Activated T-helper 2 cell treated with anti-CD3 and anti-CD28 coated beads, Interferon-gamma antibody, Interleukin-2, Interleukin-4, amounts not matched to agents 10 μg/mL and 5 μg/mL and 100 μg/mL, durations not matched to agents 14 hours and 24 hours and 36 hours (primary cell): ENCODE measurements at regions not wholly inside any gene's neighbourhood (a gene's known extent, or its start where the extent isn't known, plus 50 kb on each side); places are given as distances from the start of the nearest gene placed in this dataset.
"Not testable (repeated sequence)": the region's sequence is repeated elsewhere in the genome, so short reads cannot be mapped to it uniquely, and the experiment has no call there.

Experiments used
- DNase-seq: peaks from one replicate; pipeline ENCODE4 v3.0.0; 2021; ENCODE audit warnings: low spot score
- H3K27ac Mint-ChIP-seq: one replicate; pipeline ENCODE4 v1.8.0; 2021; ENCODE audit warnings: mixed read lengths
- H3K27me3 Mint-ChIP-seq: one replicate; pipeline ENCODE4 v1.8.0; 2021; ENCODE audit warnings: low read depth, mixed read lengths
- H3K36me3 Mint-ChIP-seq: one replicate; pipeline ENCODE4 v1.8.0; 2021; ENCODE audit warnings: low read depth, mixed read lengths
- H3K4me1 Mint-ChIP-seq: one replicate; pipeline ENCODE4 v1.8.0; 2021; ENCODE audit warnings: low read depth, mixed read lengths
- H3K4me3 Mint-ChIP-seq: one replicate; pipeline ENCODE4 v1.8.0; 2021; ENCODE audit warnings: low read depth, mild to moderate bottlenecking, moderate library complexity, mixed read lengths
- H3K9me3 Mint-ChIP-seq: one replicate; pipeline ENCODE4 v1.8.0; 2021; ENCODE audit warnings: mixed read lengths
- intact Hi-C: fragments of 100-400 bp; cut with micrococcal nuclease; formaldehyde crosslinking; loops from one replicate; pipeline ENCODE4 v1.15.1; 2023

DNA sequence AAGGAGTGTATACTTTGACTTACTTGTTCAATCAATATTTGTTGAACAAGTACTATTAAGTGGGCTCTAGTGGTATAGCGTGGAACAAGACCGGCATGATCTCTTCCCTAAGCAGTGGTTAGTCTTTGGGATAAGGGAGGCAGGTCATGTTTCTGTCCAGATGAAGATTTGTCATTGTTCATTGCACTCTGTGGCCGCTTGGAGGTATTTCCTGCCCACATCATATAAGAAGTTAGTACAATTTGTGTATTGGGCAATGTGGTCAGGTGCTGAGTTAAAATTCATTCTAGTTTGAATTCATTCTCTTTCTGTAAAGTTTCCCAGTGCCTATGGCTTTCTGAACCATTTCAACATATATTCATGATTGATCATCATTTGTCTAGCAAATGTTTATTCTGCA is 101.1 kb upstream of the SHISA3 start:
- no peak overlapping the region for H3K4me3 Mint-ChIP-seq
- no peaks in the 10 kb centered on the region for H3K36me3 Mint-ChIP-seq
- intact Hi-C loops = no loop called here
- H3K27me3 Mint-ChIP-seq = peaks cover 4% of the 10 kb centered on the region
- no peak for DNase-seq
- H3K4me1 Mint-ChIP-seq = no peaks in the 10 kb centered on the region
- no peak overlapping the region for H3K27ac Mint-ChIP-seq
- H3K9me3 Mint-ChIP-seq = no peaks in the 10 kb centered on the region

DNA sequence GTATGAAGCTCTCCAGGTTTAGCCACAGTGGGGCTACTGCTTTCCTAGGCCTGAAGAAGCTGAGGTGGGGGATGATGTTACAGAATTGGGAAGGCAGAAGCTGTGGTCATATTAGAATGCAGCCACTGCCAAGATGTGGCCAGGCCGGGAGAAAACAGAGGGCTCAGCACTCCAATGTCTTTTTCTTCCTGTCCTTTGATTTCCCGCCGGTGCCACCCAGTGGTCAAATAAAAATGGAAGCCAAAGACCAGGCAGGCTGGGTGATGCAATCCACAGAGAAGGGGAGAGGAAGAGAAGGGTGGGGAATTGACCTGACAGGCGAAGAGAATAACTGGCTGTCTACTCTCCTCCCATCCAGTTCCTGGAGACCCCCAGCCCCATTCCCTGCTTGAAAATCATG is 94.9 kb upstream of the SHISA3 start:
- no peaks in the 10 kb centered on the region for H3K36me3 Mint-ChIP-seq
- no peaks in the 10 kb centered on the region for H3K4me1 Mint-ChIP-seq
- H3K27me3 Mint-ChIP-seq = peaks cover 3% of the 10 kb centered on the region
- H3K9me3 Mint-ChIP-seq = no peaks in the 10 kb centered on the region
- intact Hi-C loops = no loop called here
- H3K27ac Mint-ChIP-seq = no peak overlapping the region
- no peak for DNase-seq
- H3K4me3 Mint-ChIP-seq = no peak overlapping the region

DNA sequence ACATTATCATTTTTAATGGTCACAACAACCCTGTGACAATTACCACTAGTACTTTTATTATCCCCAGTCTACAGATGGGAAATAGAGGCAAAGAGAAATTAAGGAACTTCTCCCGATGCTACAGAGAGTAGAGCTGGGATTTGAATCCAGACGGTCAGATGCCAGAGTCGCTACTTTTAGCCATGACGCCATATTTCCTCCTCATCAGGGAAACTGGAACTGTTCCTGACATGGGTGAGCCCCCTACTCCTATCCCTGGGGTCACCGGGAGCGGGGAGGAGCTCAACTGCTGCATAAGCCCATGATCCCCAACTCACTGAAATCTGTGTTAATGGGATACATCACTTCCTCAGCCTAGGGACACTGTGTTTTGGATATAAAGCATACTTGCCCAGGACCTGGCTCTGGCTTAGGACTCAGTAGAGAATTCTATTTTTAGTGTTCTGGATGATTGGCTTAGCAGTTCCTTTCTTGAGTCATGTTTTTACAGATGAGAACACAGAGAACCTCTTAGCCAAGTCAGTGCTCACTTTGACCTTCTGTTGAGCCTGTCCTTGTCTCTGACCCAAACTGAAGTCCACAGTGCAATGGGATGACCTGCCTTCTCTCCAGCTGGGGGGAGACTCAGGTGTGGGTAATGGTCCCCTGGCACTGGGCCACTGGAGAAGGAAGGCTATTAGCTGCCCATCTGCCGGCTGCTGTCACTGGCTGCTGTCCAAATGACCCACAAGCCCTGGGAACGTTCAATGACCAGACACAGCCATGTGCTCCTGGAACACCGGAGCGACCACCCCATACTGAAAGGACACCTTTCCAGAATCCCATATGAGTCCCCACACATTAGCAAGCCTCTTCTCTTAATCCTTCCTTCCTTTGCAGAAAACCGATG is 90.8 kb upstream of the SHISA3 start:
- no peak overlapping the region for H3K4me3 Mint-ChIP-seq
- no peak overlapping the region for H3K27ac Mint-ChIP-seq
- no peaks in the 10 kb centered on the region for H3K36me3 Mint-ChIP-seq
- H3K9me3 Mint-ChIP-seq = no peaks in the 10 kb centered on the region
- intact Hi-C loops = no loop called here
- H3K4me1 Mint-ChIP-seq = no peaks in the 10 kb centered on the region
- no peak for DNase-seq
- H3K27me3 Mint-ChIP-seq = peaks cover 1% of the 10 kb centered on the region

- Mint-ChIP-seq H3K9me3 (no peaks in the 10 kb centered on the region), H3K4me1 (no peaks in the 10 kb centered on the region), H3K36me3 (no peaks in the 10 kb centered on the region), H3K27ac (no peak overlapping the region), H3K27me3 (no peaks in the 10 kb centered on the region), H3K4me3 (no peak overlapping the region)
- DNase-seq = no peak
- intact Hi-C loops = no loop called here
Observed at GRCh38 chr4:42308247-42308646, 89.0 kb upstream of the SHISA3 start.

GRCh38 chr4:42309361-42310260 is 87.7 kb upstream of the SHISA3 start:
- Mint-ChIP-seq H3K27me3 (no peaks in the 10 kb centered on the region), H3K27ac (no peak overlapping the region), H3K4me3 (no peak overlapping the region), H3K36me3 (no peaks in the 10 kb centered on the region), H3K9me3 (no peaks in the 10 kb centered on the region), H3K4me1 (no peaks in the 10 kb centered on the region)
- DNase-seq = no peak
- intact Hi-C loops = no loop called here

DNA sequence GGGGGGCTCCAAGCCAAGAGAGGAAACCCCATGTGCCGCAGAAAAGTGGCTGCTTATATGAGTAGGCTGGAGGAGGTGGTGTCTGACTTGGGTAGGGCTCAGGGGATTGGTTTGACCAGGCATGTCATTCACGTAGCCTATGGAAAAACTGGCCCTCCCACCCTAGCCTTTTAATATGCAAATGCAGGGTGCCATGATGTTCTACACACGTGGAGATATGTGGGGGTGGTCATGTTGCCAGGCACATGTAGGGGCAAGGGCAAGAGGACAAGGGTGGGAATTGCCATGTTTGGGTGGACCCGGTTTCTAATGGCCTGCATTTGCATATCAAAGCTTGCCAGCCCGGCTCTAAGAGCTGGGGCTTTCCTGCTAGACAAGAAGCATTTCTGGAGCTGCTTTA is 86.9 kb upstream of the SHISA3 start:
- Mint-ChIP-seq H3K9me3 (no peaks in the 10 kb centered on the region), H3K36me3 (no peaks in the 10 kb centered on the region), H3K4me1 (no peaks in the 10 kb centered on the region), H3K27me3 (no peaks in the 10 kb centered on the region), H3K4me3 (no peak overlapping the region), H3K27ac (no peak overlapping the region)
- intact Hi-C loops = no loop called here
- DNase-seq = no peak

DNA sequence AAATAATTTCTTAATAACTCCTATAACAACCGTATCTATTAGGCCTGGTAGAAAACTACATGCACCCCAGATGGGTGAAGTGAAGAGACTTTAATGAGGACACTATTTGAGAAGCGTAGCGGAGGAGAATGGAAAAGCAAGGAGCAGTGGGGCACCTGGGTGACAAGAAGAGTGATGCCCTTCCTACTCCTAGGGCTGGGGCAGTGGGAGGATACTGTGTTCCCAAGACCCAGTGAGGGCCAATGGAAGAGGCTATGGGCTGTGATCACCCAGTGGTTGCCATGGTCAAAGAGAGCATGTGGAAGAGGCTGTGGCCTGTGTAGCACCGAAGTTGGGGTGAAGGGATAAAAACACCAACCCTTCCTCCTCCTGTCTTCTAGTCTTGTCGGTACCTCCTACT is 86.5 kb upstream of the SHISA3 start:
- Mint-ChIP-seq H3K4me3 (no peak overlapping the region), H3K27me3 (no peaks in the 10 kb centered on the region), H3K4me1 (no peaks in the 10 kb centered on the region), H3K9me3 (no peaks in the 10 kb centered on the region), H3K36me3 (no peaks in the 10 kb centered on the region), H3K27ac (no peak overlapping the region)
- DNase-seq = no peak
- intact Hi-C loops = no loop called here

DNA sequence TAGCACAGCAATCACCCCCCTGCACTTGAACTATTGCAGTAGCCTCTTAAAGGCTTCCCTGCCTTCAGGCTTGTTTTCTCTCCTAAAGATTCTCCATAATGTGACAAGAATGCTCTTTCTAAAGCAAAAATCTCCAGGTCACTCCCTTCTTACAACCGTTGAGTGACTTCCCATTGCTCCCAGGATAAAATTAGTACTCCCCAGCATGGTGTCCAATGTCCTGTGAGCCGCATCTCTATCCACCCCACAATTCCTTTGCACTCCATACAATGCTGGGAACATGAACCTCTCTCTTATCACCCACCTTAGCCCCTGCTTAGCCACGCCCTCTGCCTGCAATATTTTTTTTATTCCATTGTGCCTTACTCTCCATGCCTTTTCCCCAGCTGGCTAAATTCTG is 85.7 kb upstream of the SHISA3 start:
- H3K4me1 Mint-ChIP-seq = no peaks in the 10 kb centered on the region
- DNase-seq = no peak

DNA sequence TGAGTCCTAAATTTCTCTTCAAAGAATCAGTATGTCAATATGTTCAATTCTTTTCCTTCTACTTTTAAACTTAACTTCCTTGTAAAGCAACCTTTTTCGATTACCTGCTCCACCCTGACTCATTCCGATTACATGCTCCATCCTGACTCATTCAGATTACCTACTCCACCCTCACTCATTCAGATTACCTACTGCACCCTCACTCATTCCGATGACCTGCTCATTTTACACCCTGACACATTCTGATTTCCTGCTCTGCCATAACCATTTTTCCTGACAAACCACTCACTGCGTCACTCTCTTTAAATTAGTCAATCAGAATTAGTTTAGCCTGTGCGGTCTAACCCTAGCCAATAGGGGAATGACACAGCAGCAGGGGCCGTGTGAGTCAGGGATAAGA is 83.9 kb upstream of the SHISA3 start:
- H3K27ac Mint-ChIP-seq, H3K4me3 Mint-ChIP-seq, DNase-seq, intact Hi-C loops, H3K27me3 Mint-ChIP-seq, H3K4me1 Mint-ChIP-seq, H3K9me3 Mint-ChIP-seq, H3K36me3 Mint-ChIP-seq: not testable (repeated sequence)

More for the DNA sequence above, 85.7 kb upstream of the SHISA3 start:
- no peaks in the 10 kb centered on the region for H3K9me3 Mint-ChIP-seq
- H3K36me3 Mint-ChIP-seq = no peaks in the 10 kb centered on the region
- no peak overlapping the region for H3K4me3 Mint-ChIP-seq
- no peak overlapping the region for H3K27ac Mint-ChIP-seq
- intact Hi-C loops = no loop called here
- H3K27me3 Mint-ChIP-seq = no peaks in the 10 kb centered on the region

- Mint-ChIP-seq H3K27ac (no peak overlapping the region), H3K9me3 (no peaks in the 10 kb centered on the region), H3K4me3 (no peak overlapping the region), H3K36me3 (no peaks in the 10 kb centered on the region), H3K4me1 (no peaks in the 10 kb centered on the region), H3K27me3 (peaks cover 2% of the 10 kb centered on the region)
- DNase-seq = no peak
- intact Hi-C loops = no loop called here
Observed at GRCh38 chr4:42313872-42314271, 83.4 kb upstream of the SHISA3 start.

DNA sequence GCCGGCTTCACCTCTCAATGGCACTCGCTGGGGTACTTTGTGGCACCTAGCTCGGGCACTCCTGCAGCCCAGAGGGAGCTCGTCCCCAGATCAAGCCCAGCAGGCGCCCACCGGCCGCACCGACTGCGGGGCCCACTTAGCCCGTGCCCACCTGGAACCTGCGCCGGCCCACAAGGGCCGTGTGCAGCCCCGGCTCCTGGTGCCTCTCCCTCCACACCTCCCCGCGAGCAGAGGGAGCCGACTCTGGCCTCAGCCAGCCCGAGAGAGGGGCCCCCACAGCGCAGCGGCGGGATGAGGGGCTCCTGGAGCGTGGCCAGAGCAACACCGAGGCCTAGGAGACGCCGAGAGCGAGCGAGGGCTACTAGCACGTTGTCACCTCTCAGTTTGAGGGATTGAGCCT is 82.1 kb upstream of the SHISA3 start:
- H3K27me3 Mint-ChIP-seq = peaks cover 2% of the 10 kb centered on the region
- H3K9me3 Mint-ChIP-seq = no peaks in the 10 kb centered on the region
- no peaks in the 10 kb centered on the region for H3K36me3 Mint-ChIP-seq
- no peak for DNase-seq
- H3K4me3 Mint-ChIP-seq = no peak overlapping the region
- no peaks in the 10 kb centered on the region for H3K4me1 Mint-ChIP-seq
- intact Hi-C loops = no loop called here
- no peak overlapping the region for H3K27ac Mint-ChIP-seq

DNA sequence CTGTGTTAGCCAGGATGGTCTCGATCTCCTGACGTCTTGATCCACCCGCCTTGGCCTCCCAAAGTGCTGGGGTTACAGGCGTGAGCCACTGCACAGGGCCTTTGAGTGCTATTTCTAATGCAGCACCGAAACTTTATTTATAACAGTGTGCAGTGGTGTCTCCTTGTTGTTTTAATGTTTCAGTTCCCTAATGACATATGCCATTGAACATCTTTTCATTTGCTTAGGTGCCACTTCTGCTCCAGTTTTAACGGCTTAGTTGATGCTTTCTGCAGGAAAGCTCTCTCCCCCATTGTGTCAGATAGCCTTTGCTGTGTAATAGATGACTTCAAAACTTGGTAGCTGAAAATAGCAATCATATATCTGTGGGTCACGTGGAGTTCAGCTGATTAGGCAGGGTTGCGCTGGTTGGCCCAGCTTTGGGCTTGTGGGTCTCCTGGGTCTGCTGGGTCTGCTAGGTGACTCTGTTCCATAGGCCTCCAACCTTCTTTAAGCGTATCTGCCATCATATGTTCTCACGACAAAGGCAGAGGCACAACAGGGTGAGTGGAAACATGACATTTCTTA is 76.4 kb upstream of the SHISA3 start:
- no peaks in the 10 kb centered on the region for H3K36me3 Mint-ChIP-seq
- H3K4me3 Mint-ChIP-seq = no peak overlapping the region
- H3K9me3 Mint-ChIP-seq = no peaks in the 10 kb centered on the region
- intact Hi-C loops = no loop called here
- H3K4me1 Mint-ChIP-seq = no peaks in the 10 kb centered on the region
- H3K27ac Mint-ChIP-seq = no peak overlapping the region
- H3K27me3 Mint-ChIP-seq = peaks cover 2% of the 10 kb centered on the region
- DNase-seq = no peak

DNA sequence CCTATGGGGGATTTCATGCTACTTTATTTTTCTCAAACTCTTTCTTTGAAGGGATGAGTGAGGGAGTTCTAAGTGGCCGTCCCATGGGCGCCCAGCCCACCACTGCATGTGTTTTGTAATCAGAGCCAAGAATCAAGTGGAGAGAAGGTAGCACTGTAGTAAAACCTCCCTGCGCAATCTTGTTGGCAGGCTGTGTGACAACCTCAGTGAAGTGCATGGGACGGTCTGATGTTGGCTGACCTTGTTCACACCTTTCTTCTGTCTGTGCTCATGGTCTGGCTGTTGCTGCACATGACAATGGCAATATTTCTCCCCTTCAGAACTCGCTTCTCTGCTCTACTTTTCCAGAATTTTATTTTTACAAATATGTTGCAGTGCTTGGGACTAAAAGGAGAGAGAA is 71.2 kb upstream of the SHISA3 start:
- no peak for DNase-seq
- no peak overlapping the region for H3K4me3 Mint-ChIP-seq
- no peaks in the 10 kb centered on the region for H3K4me1 Mint-ChIP-seq
- intact Hi-C loops = no loop called here
- H3K27me3 Mint-ChIP-seq = no peaks in the 10 kb centered on the region
- no peak overlapping the region for H3K27ac Mint-ChIP-seq
- no peaks in the 10 kb centered on the region for H3K36me3 Mint-ChIP-seq
- H3K9me3 Mint-ChIP-seq = no peaks in the 10 kb centered on the region
